B cell (primary cell): ENCODE measurements at regions not wholly inside any gene's neighbourhood (a gene's known extent, or its start where the extent isn't known, plus 50 kb on each side); places are given as distances from the start of the nearest gene placed in this dataset.

Experiments used
- ATAC-seq: fragments of 200-7000 bp; cut with Tn5 transposase; one replicate; pipeline ENCODE4 v1.10.0; 2021; ENCODE audit warnings: low read depth, mild to moderate bottlenecking, moderate number of reproducible peaks, moderate library complexity
- CTCF ChIA-PET: fragments of 350-600 bp; sonication (Branson Sonifier 250); formaldehyde crosslinking; loops from one replicate; lab custom pipeline; 2021; ENCODE audit warnings: antibody characterized with exemption, inconsistent platforms; lab: Charles Lee
- POLR2A ChIA-PET: fragments of 350-600 bp; sonication (Branson Sonifier 250); formaldehyde crosslinking; loops from one replicate; lab custom pipeline; 2021; ENCODE audit warnings: antibody characterized with exemption; lab: Charles Lee
- DNase-seq: peaks from one replicate; pipeline ENCODE4 v3.0.0; 2013
- H2AFZ ChIP-seq: 2 replicates; pipeline ENCODE4 v1.6.1; 2012; ENCODE audit warnings: mild to moderate bottlenecking, low read depth, low read length; ENCODE audit not compliant: insufficient read depth, poor library complexity, severe bottlenecking
- H3K27ac ChIP-seq, 2 donors: 1 replicate in 1 of 2; 2 replicates in 1 of 2; pipeline ENCODE4 v1.5.1; 2012 to 2013; ENCODE audit warnings: low read length in 2 of 2, mild to moderate bottlenecking in 2 of 2, moderate library complexity in 1 of 2
- H3K27me3 ChIP-seq, 4 experiments: fragments of 200-600 bp in 1 of 4; sonication (generic) in 1 of 4; replicated peaks in 1 of 4; 1 replicate in 2 of 4; 2 replicates in 2 of 4; pipeline versions ENCODE4 v1.6.1 to v1.7.0; 2013 to 2016; ENCODE audit warnings: low read length in 3 of 4, mild to moderate bottlenecking in 2 of 4, mixed read lengths in 1 of 4, moderate library complexity in 1 of 4; ENCODE audit not compliant: insufficient read depth in 4 of 4, control insufficient read depth in 3 of 4; ENCODE audit errors: control extremely low read depth in 1 of 4
- H3K36me3 ChIP-seq, 2 experiments: replicated peaks in 1 of 2; 1 replicate in 1 of 2; 2 replicates in 1 of 2; pipeline versions ENCODE4 v1.6.1 to v1.7.1; 2013; ENCODE audit warnings: low read length in 1 of 2; ENCODE audit not compliant: insufficient read depth in 2 of 2, control insufficient read depth in 1 of 2; ENCODE audit errors: control extremely low read depth in 1 of 2, extremely low read depth in 1 of 2
- H3K4me1 ChIP-seq, 2 donors: fragments of 200-600 bp in 1 of 2; sonication (generic) in 1 of 2; 1 replicate in 1 of 2; 2 replicates in 1 of 2; pipeline versions ENCODE4 v1.5.1 to v1.6.1; 2013 to 2017; ENCODE audit warnings: low read length in 2 of 2; ENCODE audit not compliant: control insufficient read depth in 2 of 2, insufficient read depth in 2 of 2
- H3K4me2 ChIP-seq: replicated peaks from 2 replicates; pipeline ENCODE3; 2012; ENCODE audit warnings: mild to moderate bottlenecking, low read depth, low read length; ENCODE audit not compliant: poor library complexity, severe bottlenecking
- H3K4me3 ChIP-seq, 5 experiments: fragments of 200-600 bp in 1 of 5; sonication (generic) in 1 of 5; 1 replicate in 3 of 5; 2 replicates in 2 of 5; pipeline versions ENCODE4 v1.5.1 to v1.7.0; 2011 to 2016; ENCODE audit warnings: low read length in 4 of 5, mild to moderate bottlenecking in 4 of 5, low read depth in 2 of 5, control low read depth in 1 of 5, moderate library complexity in 1 of 5; ENCODE audit not compliant: insufficient read depth in 1 of 5; ENCODE audit errors: control extremely low read depth in 1 of 5, extremely low read depth in 1 of 5
- H3K79me2 ChIP-seq: fragments of 200-600 bp; sonication (generic); one replicate; pipeline ENCODE4 v1.6.0; 2016; ENCODE audit warnings: low read length; ENCODE audit not compliant: control insufficient read depth, insufficient read depth
- H3K9ac ChIP-seq: fragments of 200-600 bp; sonication (generic); 2 replicates; pipeline ENCODE4 v1.6.1; 2017; ENCODE audit warnings: mild to moderate bottlenecking, low read length, moderate library complexity
- H3K9me3 ChIP-seq, 3 donors: one replicate each; pipeline versions ENCODE4 v1.6.1 to v1.7.1; 2013; ENCODE audit warnings: low read length in 2 of 3; ENCODE audit not compliant: control insufficient read depth in 2 of 3, insufficient read depth in 1 of 3; ENCODE audit errors: control extremely low read depth in 1 of 3
- H4K20me1 ChIP-seq: 2 replicates; pipeline ENCODE4 v1.6.0; 2012; ENCODE audit warnings: mild to moderate bottlenecking, low read length; ENCODE audit not compliant: insufficient read depth, control insufficient read depth, poor library complexity, severe bottlenecking
- H3K27ac Mint-ChIP-seq: one replicate; pipeline ENCODE4 v1.8.0; 2021; ENCODE audit warnings: mixed read lengths
- H3K27me3 Mint-ChIP-seq: one replicate; pipeline ENCODE4 v1.8.0; 2021; ENCODE audit warnings: mixed read lengths
- H3K4me1 Mint-ChIP-seq: one replicate; pipeline ENCODE4 v1.8.0; 2021; ENCODE audit warnings: mixed read lengths
- H3K4me3 Mint-ChIP-seq: one replicate; pipeline ENCODE4 v1.8.0; 2021; ENCODE audit warnings: mixed read lengths
- H3K9me3 Mint-ChIP-seq: one replicate; pipeline ENCODE4 v1.8.0; 2022; ENCODE audit warnings: mixed read lengths; ENCODE audit not compliant: insufficient read depth
- EZH2 ChIP-seq: IDR thresholded peaks from 2 replicates; pipeline ENCODE4 v1.6.1; 2012; ENCODE audit warnings: borderline replicate concordance, low read depth, mild to moderate bottlenecking, moderate library complexity, low read length; ENCODE audit not compliant: insufficient read depth, poor library complexity, severe bottlenecking
- WGBS: methylation state at CpG from one replicate; pipeline ENCODE4 v1.1.5; 2013; ENCODE audit warnings: missing lambda C conversion rate; ENCODE audit not compliant: insufficient coverage; 5-methylcytosine and 5-hydroxymethylcytosine counted together
- intact Hi-C: fragments of 100-400 bp; cut with micrococcal nuclease; formaldehyde crosslinking; loops from one replicate; pipeline ENCODE4 v1.10.0; 2022
- TF ChIP-seq, protein P1 (sequence below): fragments of 200-600 bp; IDR thresholded peaks from one replicate; pipeline ENCODE4 v1.8.0; 2022; ENCODE audit warnings: antibody characterized with exemption, mild to moderate bottlenecking

- DNase-seq, result no peak
- intact Hi-C loops, result no loop called here
Observed at GRCh38 chr3:130259166-130259874, 86.2 kb upstream of the COL6A5 start.

DNA sequence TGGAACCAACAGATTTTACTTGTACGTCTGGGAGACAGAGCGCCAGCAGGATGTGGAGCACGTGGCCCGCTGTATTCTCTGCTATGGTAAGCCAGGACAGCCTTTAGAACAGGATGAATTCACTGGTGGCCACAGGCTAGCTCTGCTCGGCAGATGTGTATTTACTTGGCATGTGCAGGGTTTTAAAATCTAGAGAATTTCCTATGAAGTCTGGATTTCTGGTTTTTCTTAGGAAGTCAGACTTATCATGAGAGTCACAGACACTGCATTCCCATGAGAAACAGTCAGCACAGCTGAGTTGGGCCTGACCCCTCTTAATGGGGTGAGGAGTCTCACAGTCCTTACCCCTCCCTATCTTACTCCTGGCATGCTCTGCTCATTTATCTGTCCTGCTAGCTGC is 84.6 kb upstream of the COL6A5 start:
- CTCF ChIA-PET, result no interaction called here

More at GRCh38 chr3:130259166-130259874, 86.2 kb upstream of the COL6A5 start:
- no peaks in the 10 kb centered on the region for H4K20me1 ChIP-seq
- H3K9ac ChIP-seq, result no peak overlapping the region
- H3K9me3 Mint-ChIP-seq, result no peaks in the 10 kb centered on the region
- H3K4me2 ChIP-seq, result no peak overlapping the region
- H2AFZ ChIP-seq, result no peak overlapping the region
- POLR2A ChIA-PET, result no interaction called here
- no peaks in the 10 kb centered on the region for H3K36me3 ChIP-seq
- ATAC-seq, result no peak
- H3K27ac ChIP-seq, result no peak overlapping the region
- H3K4me3 Mint-ChIP-seq, result no peak overlapping the region
- TF ChIP-seq, protein P1, sequence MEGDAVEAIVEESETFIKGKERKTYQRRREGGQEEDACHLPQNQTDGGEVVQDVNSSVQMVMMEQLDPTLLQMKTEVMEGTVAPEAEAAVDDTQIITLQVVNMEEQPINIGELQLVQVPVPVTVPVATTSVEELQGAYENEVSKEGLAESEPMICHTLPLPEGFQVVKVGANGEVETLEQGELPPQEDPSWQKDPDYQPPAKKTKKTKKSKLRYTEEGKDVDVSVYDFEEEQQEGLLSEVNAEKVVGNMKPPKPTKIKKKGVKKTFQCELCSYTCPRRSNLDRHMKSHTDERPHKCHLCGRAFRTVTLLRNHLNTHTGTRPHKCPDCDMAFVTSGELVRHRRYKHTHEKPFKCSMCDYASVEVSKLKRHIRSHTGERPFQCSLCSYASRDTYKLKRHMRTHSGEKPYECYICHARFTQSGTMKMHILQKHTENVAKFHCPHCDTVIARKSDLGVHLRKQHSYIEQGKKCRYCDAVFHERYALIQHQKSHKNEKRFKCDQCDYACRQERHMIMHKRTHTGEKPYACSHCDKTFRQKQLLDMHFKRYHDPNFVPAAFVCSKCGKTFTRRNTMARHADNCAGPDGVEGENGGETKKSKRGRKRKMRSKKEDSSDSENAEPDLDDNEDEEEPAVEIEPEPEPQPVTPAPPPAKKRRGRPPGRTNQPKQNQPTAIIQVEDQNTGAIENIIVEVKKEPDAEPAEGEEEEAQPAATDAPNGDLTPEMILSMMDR, result no peak
- TF ChIP-seq EZH2, result no peak
- CTCF ChIA-PET, result no interaction called here
- peaks cover 0 to 6% (median 0%) of the 10 kb centered on the region in 3 donors for H3K9me3 ChIP-seq
- no peak overlapping the region for H3K27ac Mint-ChIP-seq
- H3K27me3 ChIP-seq, result no peaks in the 10 kb centered on the region
- H3K79me2 ChIP-seq, result no peaks in the 10 kb centered on the region
- H3K4me3 ChIP-seq, result no peak overlapping the region
- H3K4me1 Mint-ChIP-seq, result no peaks in the 10 kb centered on the region
- no CpG with 5 or more reads among the region's 2 CpGs for WGBS
- H3K27me3 Mint-ChIP-seq, result no peaks in the 10 kb centered on the region
- H3K4me1 ChIP-seq, result no peaks in the 10 kb centered on the region

More for the DNA sequence above, 84.6 kb upstream of the COL6A5 start:
- peaks cover 0 to 7% (median 0%) of the 10 kb centered on the region in 3 donors for H3K9me3 ChIP-seq
- H4K20me1 ChIP-seq, result no peaks in the 10 kb centered on the region
- no peak overlapping the region for H3K4me3 ChIP-seq
- H3K4me3 Mint-ChIP-seq, result no peak overlapping the region
- H3K27ac ChIP-seq, result no peak overlapping the region
- no peaks in the 10 kb centered on the region for H3K27me3 Mint-ChIP-seq
- POLR2A ChIA-PET, result no interaction called here
- H3K27me3 ChIP-seq, result no peaks in the 10 kb centered on the region
- TF ChIP-seq, protein P1, result no peak
- TF ChIP-seq EZH2, result no peak
- no peak overlapping the region for H2AFZ ChIP-seq
- no peak overlapping the region for H3K4me2 ChIP-seq
- DNase-seq, result no peak
- no peak overlapping the region for H3K27ac Mint-ChIP-seq
- H3K9me3 Mint-ChIP-seq, result no peaks in the 10 kb centered on the region
- ATAC-seq, result no peak
- no peaks in the 10 kb centered on the region for H3K4me1 Mint-ChIP-seq
- 97% methylated on average over 5 of the region's 5 CpGs for WGBS
- no peak overlapping the region for H3K9ac ChIP-seq
- no peaks in the 10 kb centered on the region for H3K79me2 ChIP-seq
- intact Hi-C loops, result no loop called here
- H3K4me1 ChIP-seq, result no peaks in the 10 kb centered on the region
- no peaks in the 10 kb centered on the region for H3K36me3 ChIP-seq
